ENCODE measurements at regions not wholly inside any gene's neighbourhood (a gene's known extent, or its start where the extent isn't known, plus 50 kb on each side); places are given as distances from the start of the nearest gene placed in this dataset.

DNA sequence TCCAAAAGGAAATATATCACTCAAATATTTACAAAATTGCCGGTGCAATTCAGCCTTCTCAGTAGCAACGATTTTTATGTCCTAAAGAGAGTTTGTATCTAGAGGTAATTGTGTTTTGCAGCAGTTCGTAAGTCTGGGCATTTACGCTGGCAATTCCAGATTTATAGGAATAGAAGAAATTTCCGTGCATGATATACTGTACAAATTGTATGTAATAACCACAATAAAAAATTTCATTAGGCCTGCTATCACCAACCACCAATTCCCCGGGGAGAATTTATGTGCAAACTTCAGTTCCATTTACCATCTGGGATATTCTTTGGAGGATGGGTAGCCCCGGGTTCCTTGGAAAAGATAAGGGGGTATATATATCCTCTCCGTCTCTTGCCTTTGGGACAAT, 401.5 kb downstream of the TMEM114 start:
- TF ChIP-seq, protein P1, sequence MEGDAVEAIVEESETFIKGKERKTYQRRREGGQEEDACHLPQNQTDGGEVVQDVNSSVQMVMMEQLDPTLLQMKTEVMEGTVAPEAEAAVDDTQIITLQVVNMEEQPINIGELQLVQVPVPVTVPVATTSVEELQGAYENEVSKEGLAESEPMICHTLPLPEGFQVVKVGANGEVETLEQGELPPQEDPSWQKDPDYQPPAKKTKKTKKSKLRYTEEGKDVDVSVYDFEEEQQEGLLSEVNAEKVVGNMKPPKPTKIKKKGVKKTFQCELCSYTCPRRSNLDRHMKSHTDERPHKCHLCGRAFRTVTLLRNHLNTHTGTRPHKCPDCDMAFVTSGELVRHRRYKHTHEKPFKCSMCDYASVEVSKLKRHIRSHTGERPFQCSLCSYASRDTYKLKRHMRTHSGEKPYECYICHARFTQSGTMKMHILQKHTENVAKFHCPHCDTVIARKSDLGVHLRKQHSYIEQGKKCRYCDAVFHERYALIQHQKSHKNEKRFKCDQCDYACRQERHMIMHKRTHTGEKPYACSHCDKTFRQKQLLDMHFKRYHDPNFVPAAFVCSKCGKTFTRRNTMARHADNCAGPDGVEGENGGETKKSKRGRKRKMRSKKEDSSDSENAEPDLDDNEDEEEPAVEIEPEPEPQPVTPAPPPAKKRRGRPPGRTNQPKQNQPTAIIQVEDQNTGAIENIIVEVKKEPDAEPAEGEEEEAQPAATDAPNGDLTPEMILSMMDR (IDR thresholded peaks at IDR 0.05; ENCODE audit: insufficient read depth, low read length, poor library complexity, severe bottlenecking), result no peak
- TF ChIP-seq EZH2phosphoT487 (conservative IDR thresholded peaks at IDR 0.05; ENCODE audit: low read length), result no peak
